ENCODE measurements at regions not wholly inside any gene's neighbourhood (a gene's known extent, or its start where the extent isn't known, plus 50 kb on each side); places are given as distances from the start of the nearest gene placed in this dataset.

- H3K4me1 ChIP-seq (replicated peaks in 1 of 2; ENCODE audit: control insufficient read depth in 2 of 2, insufficient read depth in 2 of 2, low read length in 2 of 2), result no peaks in the 10 kb centered on the region
- no peak overlapping the region for H3K9ac ChIP-seq (ENCODE audit: insufficient read depth in 1 of 2, low read depth in 2 of 2, low read length in 2 of 2)
- WGBS (ENCODE audit: insufficient coverage, low coverage, missing lambda C conversion rate), result 0% methylated on average over 3 of the region's 3 CpGs
- no peak for FAIRE-seq
- no peak overlapping the region for H3K27ac ChIP-seq (ENCODE audit: extremely low read depth, low read depth, low read length)
- H3K4me2 ChIP-seq (ENCODE audit: insufficient read depth, low read length), result no peak overlapping the region
- no peak for ATAC-seq
- H3K4me3 ChIP-seq, result no peak overlapping the region
- no peaks in the 10 kb centered on the region for H4K20me1 ChIP-seq (replicated peaks; ENCODE audit: control insufficient read depth, insufficient read depth, low read length)
- POLR2A ChIA-PET, result no interaction called here
- H2AFZ ChIP-seq (ENCODE audit: low read depth, low read length), result no peak overlapping the region
- no TSS peak for BruUV-seq (replicated peaks)
- CTCF ChIA-PET (ENCODE audit: low intra/inter-chr PET ratio), result no interaction called here
- DNase-seq (ENCODE audit: extremely low read depth in 1 of 4, low spot score in 3 of 4), result no peak
- intact Hi-C loops (cut with micrococcal nuclease) (no loop called here), in situ Hi-C loops (cut with MboI) (no loop called here)
- H3K27me3 ChIP-seq (ENCODE audit: control insufficient read depth in 2 of 2, insufficient read depth in 2 of 2, low read length in 2 of 2), result no peaks in the 10 kb centered on the region
- no peaks in the 10 kb centered on the region for H3K36me3 ChIP-seq (ENCODE audit: control insufficient read depth, insufficient read depth, low read length)
- no peaks in the 10 kb centered on the region for H3K9me3 ChIP-seq (replicated peaks; ENCODE audit: control insufficient read depth, insufficient read depth, low read depth, low read length)
- H3K79me2 ChIP-seq (ENCODE audit: control insufficient read depth, insufficient read depth, low read length), result no peaks in the 10 kb centered on the region
- H3K9me1 ChIP-seq (ENCODE audit: control insufficient read depth, insufficient read depth, low read length), result no peaks in the 10 kb centered on the region
- TF ChIP-seq C11orf30 (IDR thresholded peaks at IDR 0.05; ENCODE audit: low read depth) (0 out of 2 replicates have a peak, but pooled peaks have one; percentile 6), KHSRP (IDR thresholded peaks at IDR 0.05) (no peak), PATZ1 (CRISPR knock-in tag; IDR thresholded peaks at IDR 0.05; ENCODE audit: borderline replicate concordance) (no peak), HDAC6 (IDR thresholded peaks at IDR 0.05; ENCODE audit: low read depth, low read length) (no peak), CCAR2 (IDR thresholded peaks at IDR 0.05; ENCODE audit: low read depth, low read length) (no peak), ZNF316 (IDR thresholded peaks at IDR 0.05) (peak; percentile 47; the same call in 1 of the 2 replicates), CHD7 (IDR thresholded peaks at IDR 0.05; ENCODE audit: low read depth, low read length) (no peak), ZNF324 (CRISPR knock-in tag; IDR thresholded peaks at IDR 0.05) (no peak), NBN (IDR thresholded peaks at IDR 0.05; ENCODE audit: low read depth) (no peak), NFATC3 (IDR thresholded peaks at IDR 0.05) (no peak), CBX8 (IDR thresholded peaks at IDR 0.05; ENCODE audit: borderline replicate concordance, extremely low read depth, low read depth, low read length, poor library complexity, severe bottlenecking) (no peak)
Observed at GRCh38 chr20:12110274-12110673, 192.6 kb downstream of the BTBD3 start.
